Stimulated activated CD8-positive, alpha-beta memory T cell treated with anti-CD3 and anti-CD28 coated beads, Interleukin-15, amount 100 ng/mL, for 48 hours (primary cell): ENCODE measurements at regions not wholly inside any gene's neighbourhood (a gene's known extent, or its start where the extent isn't known, plus 50 kb on each side); places are given as distances from the start of the nearest gene placed in this dataset.

ENCODE experiments used
- DNase-seq, 2 donors: peaks; one replicate each; pipeline ENCODE4 v3.0.0-alpha.2; 2020; ENCODE audit warnings: low read depth in 2 of 2

DNA sequence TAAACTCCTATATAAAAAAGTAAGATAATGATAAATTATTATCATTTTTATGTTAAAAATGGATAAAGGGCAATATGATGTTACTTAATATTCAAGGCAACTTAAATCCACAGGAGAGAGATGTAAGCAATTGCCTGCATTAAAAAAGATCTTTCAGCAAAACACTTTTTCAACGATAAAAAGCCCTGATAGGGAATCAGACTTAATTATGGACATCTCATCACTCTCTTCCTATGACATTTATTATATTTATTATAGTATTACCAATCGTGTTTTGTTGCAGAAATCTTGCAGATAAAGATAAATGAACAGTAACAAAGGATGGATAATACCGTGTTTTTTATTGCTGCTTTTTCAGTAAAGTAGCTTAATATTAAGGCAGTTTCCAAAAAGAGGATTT, 178.5 kb downstream of the SH2D1A start:
- no peak for DNase-seq

DNA sequence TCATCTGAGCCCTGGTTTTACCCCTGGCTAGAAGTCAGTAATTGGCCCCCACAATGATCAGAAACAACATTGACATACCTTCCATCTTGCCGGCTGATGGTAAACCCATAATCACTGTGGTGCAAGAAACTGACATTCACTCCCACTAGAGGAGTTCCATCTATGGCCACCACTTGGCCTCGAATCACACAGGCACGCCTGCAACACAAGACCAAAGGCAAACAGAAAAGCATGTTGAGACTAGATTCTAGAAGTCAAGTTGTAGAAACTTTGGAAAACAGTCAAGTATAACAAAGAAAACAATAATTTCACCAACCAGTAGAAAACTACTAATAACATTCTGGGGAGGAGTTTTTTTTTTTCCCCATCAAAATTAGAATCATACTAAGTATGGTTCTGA, 183.4 kb downstream of the SH2D1A start:
- no peak for DNase-seq

DNA sequence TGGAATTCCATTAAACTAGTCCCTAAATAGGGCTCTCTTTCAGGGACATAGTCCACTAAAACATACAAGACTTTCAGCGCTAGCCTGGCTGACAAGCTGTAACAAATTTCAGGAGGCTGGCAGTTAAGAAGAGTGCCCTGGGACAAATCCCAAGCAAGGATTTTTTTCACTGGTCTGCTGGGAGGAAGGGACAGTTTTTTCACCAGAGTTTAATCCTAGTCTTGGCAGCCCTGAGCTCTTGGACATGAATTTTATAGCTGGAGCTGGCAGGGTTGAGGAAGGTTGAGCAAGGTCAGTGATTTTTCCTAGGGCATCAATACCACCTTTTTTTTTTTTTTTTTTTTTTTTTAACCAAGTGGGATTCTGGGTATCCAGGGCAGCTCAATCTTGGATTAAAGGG, 184.4 kb downstream of the SH2D1A start:
- DNase-seq = no peak

DNA sequence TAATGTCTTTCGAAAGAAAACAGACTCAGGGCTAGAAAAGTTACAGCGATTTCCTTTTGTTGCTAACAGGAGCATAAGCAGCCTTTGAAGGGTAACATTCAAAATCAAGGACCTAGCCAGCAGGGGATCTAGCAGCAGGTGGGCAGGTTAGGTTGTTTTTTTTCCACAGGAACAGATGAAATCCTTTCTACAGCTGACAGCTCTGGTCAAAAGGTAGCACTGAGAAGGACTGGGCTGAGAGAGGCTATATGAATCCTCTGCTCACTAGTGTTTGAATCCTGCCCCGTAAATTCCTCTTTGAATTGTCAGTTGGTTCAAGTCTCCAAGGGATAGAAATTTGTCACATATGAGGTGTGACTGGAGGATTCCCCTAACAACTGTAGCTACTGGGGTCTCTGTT, 188.2 kb downstream of the SH2D1A start:
- no peak for DNase-seq

DNA sequence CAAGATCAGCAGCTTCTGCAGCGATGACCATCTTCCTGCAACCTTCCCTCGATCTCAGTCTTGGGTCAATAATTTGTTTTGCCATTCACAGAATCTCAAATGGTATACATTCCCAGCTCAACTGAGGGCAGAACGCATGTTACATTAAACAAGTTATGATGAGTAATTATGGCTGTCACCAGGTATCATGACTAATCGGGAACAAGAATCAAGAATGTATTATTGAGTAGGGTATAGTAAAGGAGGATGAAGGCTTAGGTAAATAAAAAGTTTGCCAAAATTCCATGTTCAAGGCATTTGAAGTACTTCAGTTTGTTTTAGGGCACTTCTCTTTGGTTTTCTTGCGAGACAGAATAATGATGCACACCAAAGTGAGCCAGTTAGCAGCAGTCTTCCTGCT, 194.1 kb downstream of the SH2D1A start:
- DNase-seq = no peak

DNA sequence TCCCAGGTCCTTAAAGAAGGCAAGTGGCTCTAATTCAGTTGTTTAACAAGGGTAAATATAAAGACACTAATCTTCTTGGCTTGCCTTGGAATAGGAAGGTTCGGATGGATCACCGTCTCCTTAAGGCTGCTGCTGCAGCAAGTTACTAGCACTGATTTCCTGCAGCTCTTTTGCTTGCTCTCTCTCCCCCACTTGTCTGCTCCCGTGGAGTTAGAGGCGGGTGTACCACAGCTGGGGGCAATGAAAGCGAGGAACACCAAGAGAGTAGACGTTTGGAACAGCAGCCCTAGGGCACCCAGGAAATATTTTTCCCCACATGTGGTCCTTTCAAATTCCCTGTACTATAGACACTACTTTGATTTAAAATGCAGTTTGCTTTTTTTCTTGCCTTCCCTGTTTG, 202.2 kb downstream of the SH2D1A start:
- no peak for DNase-seq

DNA sequence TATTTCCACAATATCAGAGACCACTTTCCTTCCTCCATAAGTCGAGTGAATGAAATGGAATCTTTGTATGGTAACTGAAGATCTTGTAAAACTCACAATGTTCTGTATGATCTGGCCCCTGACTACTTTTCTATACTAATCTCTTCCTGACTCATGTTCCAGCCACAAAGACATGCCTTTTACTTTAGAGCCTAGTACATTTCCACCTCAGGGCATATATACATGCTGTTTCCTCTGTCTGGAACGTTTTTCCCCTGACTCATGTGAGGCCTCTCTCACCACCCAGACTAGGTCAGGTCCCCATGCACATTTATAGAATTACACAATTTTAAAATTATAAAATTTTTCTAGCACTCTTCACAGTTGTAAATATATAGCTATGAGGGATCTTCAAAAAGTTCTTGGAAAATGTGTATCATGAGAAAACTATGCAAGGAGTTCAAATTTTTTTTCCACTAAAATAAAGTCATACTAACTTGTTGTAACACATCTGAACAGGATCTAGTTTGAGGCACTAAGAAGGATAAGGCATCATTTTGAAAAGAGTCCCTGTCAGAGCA, 208.8 kb downstream of the SH2D1A start:
- no peak for DNase-seq

DNA sequence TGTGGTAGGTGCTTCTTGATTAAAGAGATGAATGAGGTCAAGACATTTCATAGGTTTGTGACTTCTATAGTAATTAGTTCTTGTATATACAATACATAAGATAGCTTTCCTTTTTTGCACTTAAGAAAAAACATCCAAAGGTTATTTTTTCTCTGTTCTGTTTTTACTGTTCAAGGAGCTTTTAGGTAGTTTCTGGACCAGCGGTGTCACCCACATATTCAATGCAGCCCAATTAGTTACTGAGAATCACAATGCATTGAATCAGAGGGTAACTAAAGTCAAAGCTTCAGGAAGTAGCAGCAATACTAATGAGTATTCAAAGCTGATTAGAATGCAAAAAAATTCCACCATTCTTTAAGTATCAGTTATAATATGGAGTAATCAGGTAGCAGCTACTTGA, 211.6 kb downstream of the SH2D1A start:
- no peak for DNase-seq

DNA sequence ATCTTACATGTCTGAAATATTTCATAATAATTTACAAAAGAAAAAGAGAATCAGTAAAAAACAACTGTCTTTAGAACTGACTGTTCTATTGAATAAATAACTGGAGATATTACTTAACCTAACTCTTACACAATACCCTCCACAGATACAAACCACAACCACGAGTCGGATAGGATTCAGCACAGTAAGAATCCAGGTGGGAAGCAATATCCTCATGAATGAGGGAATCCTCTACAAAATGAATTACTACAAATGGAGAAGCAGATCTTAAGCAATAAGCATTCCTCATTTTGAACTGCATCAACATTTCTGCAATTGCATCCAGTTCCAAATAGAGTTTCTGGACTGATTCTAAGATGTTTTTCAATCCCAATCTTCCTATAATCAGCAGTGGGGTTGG, 227.1 kb downstream of the SH2D1A start:
- no peak for DNase-seq

DNA sequence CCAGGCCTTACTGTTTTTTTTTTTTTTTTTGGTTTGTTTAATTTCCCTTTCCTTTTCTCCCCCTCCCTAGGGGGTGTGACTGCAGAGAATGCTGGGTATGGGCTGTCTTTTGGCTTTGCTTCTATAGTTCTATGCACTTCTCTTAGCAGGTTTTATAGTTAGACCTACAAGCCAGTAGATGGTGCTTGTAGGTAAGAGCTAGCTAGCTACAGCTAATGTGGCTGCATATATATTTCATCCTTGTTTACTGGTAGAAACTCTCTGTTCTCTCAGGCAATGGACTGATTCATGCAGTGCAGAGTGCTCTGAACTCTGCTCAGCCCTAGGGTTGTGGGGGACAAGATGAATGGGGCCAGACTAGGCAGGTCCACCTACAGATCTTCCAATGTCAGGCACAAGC, 246.4 kb downstream of the SH2D1A start:
- DNase-seq = no peak

DNA sequence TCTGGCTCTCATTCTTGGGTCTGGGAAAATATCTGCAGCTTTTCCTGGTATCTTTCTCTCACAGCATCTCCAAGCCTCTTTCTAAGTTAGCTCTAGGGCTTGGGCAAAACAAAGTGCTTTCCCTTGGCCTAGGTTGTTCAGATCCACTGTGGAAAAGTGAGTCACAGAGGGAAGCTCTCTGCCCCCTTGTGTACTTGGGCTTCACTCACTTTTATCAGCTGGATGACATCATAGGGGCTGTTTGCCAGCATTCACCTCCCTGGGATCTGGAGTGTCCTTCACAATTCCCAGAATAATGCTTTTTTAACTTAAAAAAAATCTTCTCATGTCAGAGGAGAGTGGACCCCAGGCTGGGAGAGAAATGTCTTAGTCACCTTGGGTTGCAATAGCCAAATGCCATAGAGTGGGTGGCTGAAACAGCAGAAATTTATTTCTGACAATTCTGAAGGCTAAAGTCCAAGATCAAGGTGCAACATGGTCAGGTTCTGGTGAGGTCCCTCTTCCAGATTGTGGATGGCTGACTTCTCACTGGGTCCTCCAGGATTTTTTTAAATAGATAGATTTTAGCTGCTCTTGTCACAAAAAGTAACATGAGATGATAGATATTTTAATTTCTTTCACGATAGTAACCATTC, 247.8 kb downstream of the SH2D1A start:
- no peak for DNase-seq

DNA sequence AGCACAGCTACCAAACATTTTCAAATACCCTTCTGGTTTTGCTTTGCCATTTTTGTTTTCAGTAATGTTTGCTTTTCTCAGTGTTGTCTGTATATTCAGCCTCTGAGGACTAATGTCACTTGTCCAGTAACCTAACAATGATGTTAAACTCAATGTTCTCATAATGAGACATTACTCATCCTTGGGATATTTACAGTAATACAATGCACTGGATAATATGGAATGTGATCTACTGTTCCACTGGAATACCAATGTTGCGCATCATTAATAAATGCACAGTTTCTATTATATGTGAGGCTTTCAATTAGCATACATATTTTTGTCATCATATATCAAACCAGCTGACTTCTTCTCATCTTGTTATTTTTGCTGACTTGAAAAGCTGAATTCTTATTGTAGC, 259.1 kb downstream of the SH2D1A start:
- no peak for DNase-seq

DNA sequence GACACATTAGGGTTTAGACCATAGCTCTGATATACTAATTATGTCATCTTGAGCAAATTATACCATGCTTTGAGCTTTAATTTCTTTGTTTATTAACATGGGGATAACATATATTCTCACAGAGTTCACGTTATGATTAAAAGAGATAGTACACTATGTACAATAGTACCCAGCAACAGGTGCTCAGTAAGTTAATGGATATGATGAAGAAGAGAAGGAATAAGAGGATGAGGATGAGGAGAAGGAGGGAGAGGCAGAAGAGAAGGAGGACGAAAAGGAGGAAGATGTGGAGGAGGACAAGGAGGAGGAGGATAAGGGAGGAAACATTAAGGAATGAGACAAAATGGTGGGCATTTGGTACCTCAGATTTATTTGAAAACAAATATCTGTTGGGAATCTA, 260.4 kb downstream of the SH2D1A start:
- no peak for DNase-seq

DNA sequence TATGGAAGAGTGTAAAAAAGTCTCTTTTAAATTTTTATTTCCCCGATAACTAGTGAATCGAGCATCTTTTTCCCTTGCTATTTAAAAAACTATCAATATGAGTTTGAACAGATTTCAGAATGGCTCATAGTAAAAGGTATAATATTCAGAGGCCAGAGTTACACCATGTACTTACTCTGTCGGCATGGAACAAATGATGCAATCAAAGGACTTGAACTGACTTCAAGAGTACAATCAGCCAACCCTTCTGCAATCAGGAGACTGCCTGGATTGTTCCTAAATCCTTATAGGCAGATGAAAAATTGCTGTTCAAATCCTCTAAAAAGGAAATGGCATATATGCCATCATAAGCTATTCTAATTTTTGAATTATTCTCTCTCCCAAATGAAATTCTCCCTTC, 273.3 kb downstream of the SH2D1A start:
- no peak for DNase-seq

DNA sequence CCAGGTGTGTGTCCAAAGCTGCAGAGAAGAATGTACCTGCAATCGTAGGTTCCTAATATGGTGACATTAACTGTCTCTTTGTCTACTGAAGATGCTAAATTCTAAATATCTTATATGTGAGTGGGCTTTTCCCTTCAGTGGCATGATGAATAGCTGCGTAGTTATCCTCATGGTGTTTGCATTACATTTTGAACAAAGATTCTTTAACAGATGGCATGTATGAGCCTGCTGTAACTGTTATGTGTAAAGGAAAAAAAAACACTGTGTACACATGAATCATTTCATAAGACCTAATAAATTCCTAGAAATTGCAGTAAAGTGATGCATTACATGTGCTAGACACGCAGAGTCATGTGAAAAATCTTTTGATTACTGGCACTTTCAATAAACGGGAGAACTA, 288.0 kb downstream of the SH2D1A start:
- DNase-seq = no peak

DNA sequence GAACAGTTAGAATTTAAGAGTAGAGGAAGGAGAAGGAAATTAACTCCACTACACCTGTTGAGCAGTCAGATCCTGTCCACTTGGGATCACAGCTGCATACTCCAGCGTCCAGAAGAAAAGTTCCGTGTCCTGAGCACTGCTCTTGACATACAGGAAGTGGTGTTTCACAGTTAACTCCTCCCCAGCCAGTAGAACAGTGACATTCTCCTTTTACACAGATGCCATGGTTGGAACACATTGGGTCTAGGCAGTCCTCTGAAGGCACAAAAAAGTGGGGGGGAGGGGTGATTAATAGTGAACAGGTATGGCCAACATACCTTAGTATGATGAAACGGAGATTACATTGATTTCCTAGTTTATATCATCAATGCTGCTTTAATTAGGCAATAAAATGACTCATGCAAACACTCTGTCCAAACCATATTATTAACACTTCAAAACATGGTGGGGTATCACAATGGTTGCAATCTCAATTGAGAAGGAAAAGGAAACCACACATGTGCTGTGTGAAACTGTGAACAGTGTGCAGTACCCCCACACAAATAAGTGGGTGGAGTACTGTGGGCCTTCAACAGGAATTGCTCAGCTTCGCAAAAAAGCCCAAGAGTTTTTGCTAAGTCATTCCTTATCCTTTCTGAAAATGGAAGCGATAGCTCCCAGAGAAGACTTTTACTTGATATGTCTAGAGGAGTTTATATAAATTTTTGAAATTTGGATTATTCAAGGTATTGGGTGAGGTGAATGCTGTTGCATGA, 295.6 kb downstream of the SH2D1A start:
- no peak for DNase-seq

DNA sequence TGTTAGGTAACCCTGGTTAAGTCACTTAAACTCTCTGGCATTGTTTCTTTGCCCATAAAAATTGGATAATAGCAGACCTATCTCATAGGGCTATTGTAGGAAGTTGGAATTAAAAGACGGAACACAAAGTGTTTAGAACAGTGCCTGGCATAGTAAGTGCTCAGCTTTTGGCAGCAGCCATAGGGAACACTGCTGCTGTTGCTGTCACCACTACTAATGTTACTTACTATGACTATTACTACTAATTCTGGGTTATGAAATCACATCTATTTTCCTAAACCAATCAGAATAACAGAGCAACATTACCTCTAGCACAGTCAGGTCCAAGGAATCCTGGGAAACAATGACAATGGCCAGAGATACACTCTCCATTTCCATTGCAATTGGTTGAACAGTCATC, 300.0 kb downstream of the SH2D1A start:
- no peak for DNase-seq

DNA sequence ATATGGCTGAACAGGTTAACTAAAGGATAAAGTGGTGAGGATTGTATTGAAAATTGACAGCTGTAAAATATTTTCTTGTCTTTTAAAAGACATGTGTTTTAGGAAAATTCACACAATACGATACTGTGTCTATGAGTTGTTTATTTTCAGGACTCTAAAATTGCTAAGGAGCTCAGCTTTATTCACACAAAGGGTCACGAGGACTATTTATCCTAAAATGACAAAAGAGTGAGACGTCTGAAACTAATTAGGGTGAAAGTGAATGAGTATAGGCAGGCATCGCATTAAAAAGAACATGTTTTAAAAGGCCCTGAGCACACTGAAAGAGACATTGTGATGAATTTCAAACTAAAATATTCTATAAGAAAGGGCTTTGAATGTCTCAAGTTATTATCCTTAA, 304.7 kb downstream of the SH2D1A start:
- no peak for DNase-seq

DNA sequence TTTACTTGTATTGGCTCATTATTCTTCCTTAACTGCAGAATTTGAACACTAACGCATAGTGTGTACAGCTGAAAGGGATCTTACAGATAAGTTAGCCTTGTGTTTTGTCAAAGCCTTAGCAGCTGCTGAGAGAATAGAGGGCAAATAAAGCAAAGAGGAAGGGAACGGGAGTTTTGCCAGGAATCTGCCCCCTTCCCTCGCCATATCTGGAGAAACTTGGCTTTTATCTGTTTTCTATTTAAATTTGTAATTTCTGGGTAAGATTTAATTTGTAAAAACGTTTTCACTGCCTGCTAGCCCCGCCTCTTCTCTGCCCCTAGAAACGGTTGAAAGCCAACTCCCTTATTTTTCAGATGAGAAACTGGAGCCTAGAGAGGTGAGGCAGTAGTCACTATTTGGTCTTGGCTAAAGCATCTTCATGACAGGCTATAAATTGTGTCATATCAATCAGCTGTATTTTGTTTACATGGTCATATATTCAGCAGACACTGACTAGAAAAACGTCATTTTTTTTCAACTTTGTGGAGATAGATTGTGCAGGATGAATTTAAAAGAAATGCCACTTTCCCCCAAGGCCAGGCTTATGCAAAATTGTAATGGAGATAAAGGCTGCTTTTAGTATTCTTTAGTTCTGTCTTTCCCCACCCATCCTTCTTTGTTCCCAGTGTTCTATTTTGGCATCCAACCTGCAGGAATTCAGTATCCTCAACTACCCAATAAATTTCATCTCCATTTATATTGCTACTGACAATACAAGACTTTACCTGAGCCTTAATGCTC, 319.4 kb downstream of the SH2D1A start:
- no peak for DNase-seq

DNA sequence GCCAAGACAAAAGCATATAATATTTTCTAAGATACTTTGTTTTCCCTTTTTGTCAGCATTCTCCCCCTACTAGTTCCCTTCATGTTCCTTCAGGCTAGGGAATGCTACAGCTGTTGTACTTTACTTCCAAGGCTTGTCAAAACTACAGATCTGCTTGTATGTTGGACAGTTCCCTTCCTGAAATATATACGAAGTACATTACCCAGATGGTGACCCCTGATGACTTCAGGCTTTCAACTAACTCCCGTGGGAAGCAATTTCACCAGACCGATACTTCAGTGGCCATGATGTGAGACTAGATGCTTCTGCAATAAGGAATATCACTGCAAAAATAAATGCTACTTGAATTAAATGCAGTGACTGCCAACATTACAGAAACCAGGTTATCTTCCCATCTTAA, 332.8 kb downstream of the SH2D1A start:
- DNase-seq = no peak

DNA sequence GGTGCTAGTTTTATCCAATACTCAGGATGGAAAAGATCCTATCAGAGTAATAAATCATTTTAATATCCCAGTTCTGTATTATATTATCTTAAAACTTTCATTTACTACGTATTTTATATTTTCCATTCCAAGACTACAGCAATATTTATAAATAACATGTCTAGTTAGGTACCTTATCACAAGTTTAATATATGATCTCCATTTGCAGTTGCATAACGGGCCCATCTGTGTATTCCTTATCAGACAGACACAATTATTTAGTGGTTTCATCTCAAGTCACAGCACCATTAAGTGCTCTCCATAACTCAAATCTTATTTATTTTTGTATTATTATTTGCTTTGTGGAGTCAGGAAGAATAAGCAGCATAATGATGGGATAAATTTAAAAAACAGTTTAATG, 333.9 kb downstream of the SH2D1A start:
- no peak for DNase-seq

DNA sequence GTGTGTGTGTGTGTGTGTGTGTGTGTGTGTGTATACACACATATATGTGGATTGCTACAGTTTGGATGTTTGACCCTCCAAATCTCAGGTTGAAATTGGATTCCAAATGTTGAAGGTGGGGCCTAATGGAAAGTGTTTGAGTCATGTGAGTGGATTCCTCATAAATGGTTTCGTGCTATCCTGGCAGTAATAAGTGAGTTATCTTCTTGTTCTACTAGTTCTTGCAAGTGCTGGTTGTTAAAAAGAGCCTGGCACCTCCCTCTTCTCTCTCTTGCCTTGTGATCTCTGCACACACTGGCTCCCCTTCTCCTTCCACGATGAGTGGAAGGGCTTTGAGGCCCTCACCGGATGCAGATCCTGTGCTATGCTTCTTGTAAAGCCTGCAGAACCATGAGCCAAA, 344.1 kb downstream of the SH2D1A start:
- DNase-seq = no peak

DNA sequence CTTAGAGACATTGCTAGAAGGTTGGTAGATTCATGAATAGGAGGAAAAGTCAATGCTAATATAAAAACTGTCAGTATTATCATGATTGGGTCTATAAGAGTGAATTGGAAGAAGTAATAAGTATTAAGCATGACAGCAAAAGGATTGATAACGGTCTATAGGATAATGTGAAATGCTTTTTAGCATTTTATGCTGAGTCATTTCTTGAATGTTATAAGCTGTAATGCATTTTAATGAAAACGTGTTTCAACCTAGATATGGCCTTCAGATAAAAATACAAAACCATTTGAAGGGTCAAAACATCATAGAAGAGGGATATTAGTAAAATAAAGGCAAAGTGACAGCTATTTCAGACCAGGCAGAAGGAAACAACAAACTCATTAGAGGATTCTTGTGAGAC, 353.5 kb downstream of the SH2D1A start:
- no peak for DNase-seq
